Stimulated activated effector memory CD8-positive, alpha-beta T cell treated with anti-CD3 and anti-CD28 coated beads, Interleukin-12 subunit alpha, Interleukin-12 subunit beta, amount 100 ng/mL, for 72 hours (primary cell): ENCODE measurements at regions not wholly inside any gene's neighbourhood (a gene's known extent, or its start where the extent isn't known, plus 50 kb on each side); places are given as distances from the start of the nearest gene placed in this dataset.
"Not testable (repeated sequence)": the region's sequence is repeated elsewhere in the genome, so short reads cannot be mapped to it uniquely, and the experiment has no call there.

Experiments used
- ATAC-seq: fragments of 150-1000 bp; cut with Tn5 transposase; 2 replicates; pipeline ENCODE4 v1.10.0; 2021
- DNase-seq, 2 donors: peaks; one replicate each; pipeline ENCODE4 v3.0.0; 2021 to 2022; ENCODE audit warnings: low spot score in 2 of 2
- H3K27ac Mint-ChIP-seq: one replicate; pipeline ENCODE4 v1.8.0; 2022; ENCODE audit warnings: mild to moderate bottlenecking, mixed read lengths
- H3K36me3 Mint-ChIP-seq: one replicate; pipeline ENCODE4 v1.8.0; 2022; ENCODE audit warnings: mild to moderate bottlenecking, mixed read lengths
- H3K4me1 Mint-ChIP-seq: one replicate; pipeline ENCODE4 v1.8.0; 2022; ENCODE audit warnings: mixed read lengths
- H3K4me3 Mint-ChIP-seq: one replicate; pipeline ENCODE4 v1.8.0; 2022; ENCODE audit warnings: mild to moderate bottlenecking, mixed read lengths
- H3K9me3 Mint-ChIP-seq: one replicate; pipeline ENCODE4 v1.8.0; 2022; ENCODE audit warnings: mixed read lengths

- not testable (repeated sequence) for H3K4me1 Mint-ChIP-seq, H3K27ac Mint-ChIP-seq, H3K36me3 Mint-ChIP-seq, H3K9me3 Mint-ChIP-seq, ATAC-seq, DNase-seq, H3K4me3 Mint-ChIP-seq
These were observed 115.8 kb downstream of the KBTBD2 start for GRCh38 chr7:32775809-32776208.

DNA sequence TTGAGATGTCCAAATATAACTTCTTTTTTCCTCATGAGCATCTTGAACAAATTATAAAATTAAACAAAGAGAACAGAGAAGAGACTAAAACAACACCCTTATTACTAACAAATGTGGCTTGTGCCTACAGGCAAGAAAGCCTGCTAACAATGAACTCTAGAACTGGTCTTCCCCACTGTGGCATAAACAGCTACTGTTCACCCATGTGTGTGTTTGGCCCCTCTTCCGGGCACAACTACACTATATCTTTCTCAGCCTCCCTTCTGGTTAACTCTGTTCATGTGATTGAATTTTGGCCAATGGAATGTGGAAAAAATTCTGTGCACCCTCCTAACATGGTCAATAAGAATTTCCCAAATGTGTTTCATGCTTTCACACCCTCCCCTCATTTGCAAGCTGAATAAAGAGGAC, 117.0 kb downstream of the KBTBD2 start:
- no peaks in the 10 kb centered on the region for H3K36me3 Mint-ChIP-seq
- DNase-seq = no peak
- no peaks in the 10 kb centered on the region for H3K9me3 Mint-ChIP-seq
- H3K27ac Mint-ChIP-seq = no peak overlapping the region
- no peaks in the 10 kb centered on the region for H3K4me1 Mint-ChIP-seq
- no peak for ATAC-seq
- H3K4me3 Mint-ChIP-seq = no peak overlapping the region

DNA sequence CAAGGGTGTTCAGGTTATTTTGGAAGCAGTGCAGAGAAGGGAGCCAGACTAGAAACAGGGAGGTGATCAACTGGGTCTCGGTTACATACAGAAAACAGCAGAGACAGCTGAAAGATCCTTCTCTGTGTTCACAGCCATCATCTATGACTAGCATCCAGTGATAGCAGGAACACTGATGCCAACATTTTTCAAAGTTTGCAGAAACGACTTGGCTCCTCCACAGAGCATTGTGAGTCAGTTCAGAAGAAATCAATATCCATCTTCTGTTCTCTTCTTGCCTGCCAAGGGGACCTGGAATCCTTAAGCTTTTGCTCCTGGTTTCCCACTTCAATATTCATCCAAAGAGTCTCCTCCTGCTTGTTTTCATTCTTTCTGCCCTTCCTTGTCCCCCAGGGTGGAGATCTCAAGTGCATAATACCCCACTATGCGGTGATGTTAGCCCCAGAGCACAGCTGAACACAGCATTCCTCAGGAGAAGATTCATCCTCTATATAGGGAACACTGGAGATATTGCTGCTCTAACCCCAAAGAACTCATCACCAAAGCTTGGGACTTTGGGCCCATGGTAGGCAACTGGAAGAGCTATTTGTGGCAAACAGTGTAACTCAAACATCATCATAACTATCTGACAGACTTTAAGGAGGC, 122.6 kb downstream of the KBTBD2 start:
- not testable (repeated sequence) for H3K27ac Mint-ChIP-seq, H3K4me3 Mint-ChIP-seq, DNase-seq

DNA sequence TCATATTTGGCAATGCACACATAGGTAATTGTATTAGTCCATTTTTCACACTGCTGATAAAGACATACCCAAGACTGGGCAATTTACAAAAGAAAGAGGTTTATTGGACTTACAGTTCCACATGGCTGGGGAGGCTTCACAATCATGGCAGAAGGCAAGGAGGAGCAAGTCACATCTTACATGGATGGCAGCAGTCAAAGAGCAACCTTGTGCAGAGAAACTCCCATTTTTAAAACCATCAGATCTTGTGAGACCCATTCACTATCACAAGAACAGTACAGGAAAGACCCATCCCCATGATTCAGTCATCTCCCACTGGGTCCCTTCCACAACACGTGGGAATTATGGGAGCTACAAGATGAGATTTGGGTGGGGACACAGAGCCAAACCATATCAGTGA, 123.2 kb downstream of the KBTBD2 start:
- not testable (repeated sequence) for ATAC-seq, H3K9me3 Mint-ChIP-seq, H3K4me1 Mint-ChIP-seq, DNase-seq, H3K27ac Mint-ChIP-seq, H3K4me3 Mint-ChIP-seq, H3K36me3 Mint-ChIP-seq

More for the DNA sequence above, 122.6 kb downstream of the KBTBD2 start:
- H3K36me3 Mint-ChIP-seq, H3K4me1 Mint-ChIP-seq, H3K9me3 Mint-ChIP-seq, ATAC-seq: not testable (repeated sequence)

GRCh38 chr7:32765649-32766251, 125.8 kb downstream of the KBTBD2 start:
- peaks cover 12% of the 10 kb centered on the region for H3K4me1 Mint-ChIP-seq
- not testable (repeated sequence) for ATAC-seq, DNase-seq, H3K9me3 Mint-ChIP-seq, H3K4me3 Mint-ChIP-seq, H3K27ac Mint-ChIP-seq, H3K36me3 Mint-ChIP-seq

DNA sequence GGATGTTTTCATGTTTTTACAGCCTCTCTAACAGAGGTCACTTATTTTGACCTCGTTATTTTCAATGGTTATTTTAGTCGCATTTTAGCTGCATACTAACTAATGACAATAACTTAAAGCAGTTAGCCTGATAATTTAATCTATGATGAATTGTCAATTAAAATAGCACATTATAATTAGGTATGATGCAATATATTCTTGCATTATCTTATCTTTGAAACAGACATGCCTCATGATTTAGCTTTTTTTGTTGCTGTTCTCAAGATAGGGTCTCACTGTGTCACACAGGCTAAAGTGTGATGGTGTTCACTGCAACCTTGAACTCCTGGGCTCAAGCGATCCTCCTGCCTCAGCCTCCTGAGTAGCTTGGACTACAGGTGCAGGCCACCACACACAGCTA, 126.4 kb downstream of the KBTBD2 start:
- Mint-ChIP-seq H3K27ac (no peak overlapping the region), H3K36me3 (no peaks in the 10 kb centered on the region), H3K4me3 (no peak overlapping the region), H3K9me3 (peaks cover 6% of the 10 kb centered on the region), H3K4me1 (peaks cover 12% of the 10 kb centered on the region)
- no peak for ATAC-seq
- no peak for DNase-seq

DNA sequence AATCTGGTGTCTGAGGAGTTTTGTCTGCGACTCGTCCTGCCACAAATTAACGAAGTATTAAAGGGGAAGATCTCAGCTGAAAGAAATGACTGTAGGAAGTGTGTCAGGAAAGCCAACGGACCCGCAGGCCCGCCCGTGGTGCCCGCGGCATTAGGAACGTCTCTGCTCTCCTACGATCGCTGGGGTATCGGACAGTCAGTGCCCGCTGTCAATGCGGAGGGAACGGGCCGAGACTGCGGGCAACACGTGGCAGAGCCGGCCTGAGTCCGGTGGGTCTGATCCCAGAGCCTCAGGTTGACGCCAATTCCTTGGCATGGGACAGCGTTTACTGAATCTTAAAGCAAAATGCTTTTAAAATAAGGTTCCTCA, 128.7 kb downstream of the KBTBD2 start:
- Mint-ChIP-seq H3K36me3 (no peaks in the 10 kb centered on the region), H3K27ac (no peak overlapping the region), H3K9me3 (no peaks in the 10 kb centered on the region), H3K4me3 (peak overlapping the region; percentile 7), H3K4me1 (peaks cover 12% of the 10 kb centered on the region)
- no peak for ATAC-seq
- DNase-seq = no peak

DNA sequence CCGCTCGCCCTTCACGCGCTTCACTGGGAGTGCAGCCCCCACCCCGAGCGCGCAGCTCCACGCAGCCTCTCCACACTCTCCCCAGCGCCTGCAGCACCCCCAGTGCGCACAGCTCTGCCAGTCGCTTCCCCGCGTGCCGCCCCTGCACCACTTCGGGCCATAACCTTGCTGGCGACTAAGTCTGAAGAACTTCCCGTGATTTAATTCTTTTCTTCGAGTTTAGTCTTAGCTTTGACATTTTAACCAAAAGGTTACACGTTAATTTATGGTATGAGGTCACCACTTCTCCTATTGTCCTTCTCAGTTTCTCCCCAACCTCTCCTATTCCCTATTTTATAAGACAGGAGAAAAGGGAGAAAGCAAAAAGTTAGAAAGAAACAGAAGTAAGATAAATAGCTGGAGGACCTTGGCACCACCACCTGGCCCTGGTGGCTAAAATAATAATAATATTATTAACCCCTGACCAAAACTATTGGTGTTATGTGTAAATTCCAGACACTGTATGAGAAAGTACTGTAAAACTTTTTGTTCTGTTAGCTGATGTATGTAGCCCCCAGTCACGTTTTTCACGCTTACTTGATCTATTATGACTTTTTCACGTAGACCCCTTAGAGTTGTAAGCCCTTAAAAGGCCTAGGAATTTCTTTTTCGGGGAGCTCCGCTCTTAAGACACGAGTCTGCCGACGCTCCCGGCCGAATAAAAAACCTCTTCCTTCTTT, 129.2 kb downstream of the KBTBD2 start:
- H3K9me3 Mint-ChIP-seq, DNase-seq, H3K27ac Mint-ChIP-seq, H3K36me3 Mint-ChIP-seq, ATAC-seq: not testable (repeated sequence)
- H3K4me3 Mint-ChIP-seq = peak overlapping the region; percentile 7
- peaks cover 12% of the 10 kb centered on the region for H3K4me1 Mint-ChIP-seq

DNA sequence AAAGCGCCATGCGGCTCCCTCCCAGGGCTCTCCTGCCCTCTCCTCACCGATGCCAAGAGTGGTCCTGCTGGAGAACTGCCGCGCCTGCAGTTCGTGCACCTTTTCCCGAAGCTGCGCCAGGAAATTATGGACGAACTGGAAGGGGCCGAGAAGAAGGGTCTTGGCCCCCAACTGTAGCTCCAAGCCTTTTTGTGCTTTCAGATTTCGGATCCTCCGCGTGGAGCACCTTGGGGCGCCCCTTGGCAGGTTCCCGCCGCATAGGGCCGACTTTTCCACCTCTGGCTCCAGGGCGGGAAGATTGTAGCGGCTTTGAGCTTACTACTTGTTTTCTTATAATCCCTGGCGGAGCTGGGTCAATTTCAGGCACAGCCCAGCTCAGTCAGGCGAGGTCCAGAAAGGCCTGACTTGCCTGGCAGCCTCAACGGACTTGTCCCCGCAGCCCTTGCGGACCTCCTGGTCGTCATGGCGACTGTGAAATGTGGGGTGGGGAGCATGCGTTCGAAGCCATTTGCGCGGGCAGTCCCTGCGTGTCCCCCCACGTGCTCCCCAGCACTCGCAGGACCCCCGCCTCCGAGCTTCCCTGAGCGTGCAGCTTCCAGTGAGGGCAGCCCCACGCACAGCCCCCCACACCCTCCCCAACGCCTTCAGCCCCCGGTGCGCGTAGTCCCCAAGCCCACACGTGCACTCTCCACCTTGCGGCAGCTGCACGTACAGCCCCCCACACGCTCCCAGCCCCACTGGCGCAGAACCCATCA, 129.9 kb downstream of the KBTBD2 start:
- Mint-ChIP-seq H3K36me3 (no peaks in the 10 kb centered on the region), H3K4me1 (peaks cover 12% of the 10 kb centered on the region), H3K9me3 (no peaks in the 10 kb centered on the region), H3K27ac (no peak overlapping the region), H3K4me3 (peak overlapping the region; percentile 7)
- no peak for ATAC-seq
- DNase-seq = no peak

DNA sequence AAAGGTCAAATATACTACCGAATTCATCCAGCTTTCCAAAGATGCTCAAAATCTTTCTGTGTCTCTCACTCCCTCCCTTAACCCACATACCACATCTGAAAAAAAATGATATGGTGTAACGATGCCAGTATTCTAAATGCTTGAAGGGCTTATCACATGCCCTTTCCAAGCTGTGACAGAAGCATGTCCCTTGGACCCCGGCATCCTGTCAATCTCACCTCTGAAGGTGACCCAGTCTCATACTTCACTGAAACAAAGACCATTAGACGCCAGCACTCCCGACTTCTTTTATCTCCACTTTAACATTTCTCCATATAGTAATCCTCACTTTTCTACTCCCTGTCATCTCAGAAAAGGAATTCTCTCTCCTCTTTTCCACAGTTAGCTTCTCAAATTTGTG, 130.8 kb downstream of the KBTBD2 start:
- not testable (repeated sequence) for H3K27ac Mint-ChIP-seq, H3K4me3 Mint-ChIP-seq, H3K9me3 Mint-ChIP-seq, DNase-seq, H3K36me3 Mint-ChIP-seq, ATAC-seq
- peaks cover 12% of the 10 kb centered on the region for H3K4me1 Mint-ChIP-seq

DNA sequence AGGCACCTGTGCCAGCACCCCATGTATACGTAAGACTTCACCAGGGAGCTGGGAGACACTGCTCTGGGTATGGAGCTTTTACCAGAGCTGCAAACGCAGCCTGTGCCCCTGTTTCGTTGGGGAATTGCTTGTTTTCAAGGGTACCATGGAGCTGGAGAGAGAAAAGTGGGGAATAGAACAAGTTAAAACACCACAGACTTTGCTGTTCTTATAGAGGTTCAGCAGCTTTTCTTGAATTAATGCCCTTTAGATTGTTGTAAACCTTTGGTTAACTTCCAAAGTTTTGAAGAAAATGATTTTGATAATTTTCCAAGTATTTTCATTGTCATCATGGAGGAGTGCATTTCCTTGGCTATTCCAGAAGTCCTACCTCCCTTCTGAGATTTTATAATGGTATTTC, 131.7 kb downstream of the KBTBD2 start:
- not testable (repeated sequence) for H3K4me3 Mint-ChIP-seq, DNase-seq, ATAC-seq, H3K9me3 Mint-ChIP-seq, H3K27ac Mint-ChIP-seq, H3K36me3 Mint-ChIP-seq
- H3K4me1 Mint-ChIP-seq = peaks cover 12% of the 10 kb centered on the region

DNA sequence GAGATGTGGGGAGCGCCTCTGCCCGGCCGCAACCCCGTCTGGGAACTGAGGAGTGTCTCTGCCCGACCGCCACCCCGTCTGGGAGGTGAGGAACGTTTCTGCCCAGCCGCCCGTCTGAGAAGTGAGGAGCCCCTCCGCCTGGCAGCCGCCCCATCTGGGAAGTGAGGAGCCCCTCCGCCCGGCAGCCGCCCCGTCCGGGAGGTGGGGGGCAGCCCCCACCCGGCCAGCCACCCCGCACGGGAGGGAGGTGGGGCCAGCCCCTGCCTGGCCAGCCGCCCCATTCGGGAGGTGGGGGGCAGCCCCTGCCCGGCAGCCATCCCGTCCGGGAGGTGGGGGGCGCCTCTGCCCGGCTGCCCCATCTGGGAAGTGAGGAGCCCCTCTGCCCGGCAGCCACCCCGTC, 137.7 kb downstream of the KBTBD2 start:
- not testable (repeated sequence) for DNase-seq, H3K4me1 Mint-ChIP-seq, H3K9me3 Mint-ChIP-seq, H3K4me3 Mint-ChIP-seq, H3K27ac Mint-ChIP-seq, H3K36me3 Mint-ChIP-seq, ATAC-seq

DNA sequence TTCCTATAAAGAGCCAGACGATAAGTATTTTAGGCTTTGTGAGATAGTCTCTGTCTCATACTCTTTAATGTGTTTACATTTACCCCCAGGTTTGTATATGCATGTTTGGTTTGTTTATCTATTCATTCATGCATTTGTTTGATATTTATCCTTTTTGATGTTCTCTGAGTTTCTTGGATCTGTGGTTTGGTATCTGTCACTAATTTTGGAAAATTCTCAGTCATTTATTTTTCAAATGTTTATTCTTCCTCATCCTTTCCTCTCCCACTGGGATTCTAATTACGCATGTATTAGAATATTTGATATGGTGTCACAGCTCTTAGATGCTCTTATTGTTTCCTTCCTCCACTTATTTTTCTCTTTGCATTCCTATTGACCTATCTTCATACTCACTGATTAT, 143.2 kb downstream of the KBTBD2 start:
- H3K9me3 Mint-ChIP-seq, DNase-seq, H3K4me1 Mint-ChIP-seq, H3K27ac Mint-ChIP-seq, H3K4me3 Mint-ChIP-seq, ATAC-seq, H3K36me3 Mint-ChIP-seq: not testable (repeated sequence)

DNA sequence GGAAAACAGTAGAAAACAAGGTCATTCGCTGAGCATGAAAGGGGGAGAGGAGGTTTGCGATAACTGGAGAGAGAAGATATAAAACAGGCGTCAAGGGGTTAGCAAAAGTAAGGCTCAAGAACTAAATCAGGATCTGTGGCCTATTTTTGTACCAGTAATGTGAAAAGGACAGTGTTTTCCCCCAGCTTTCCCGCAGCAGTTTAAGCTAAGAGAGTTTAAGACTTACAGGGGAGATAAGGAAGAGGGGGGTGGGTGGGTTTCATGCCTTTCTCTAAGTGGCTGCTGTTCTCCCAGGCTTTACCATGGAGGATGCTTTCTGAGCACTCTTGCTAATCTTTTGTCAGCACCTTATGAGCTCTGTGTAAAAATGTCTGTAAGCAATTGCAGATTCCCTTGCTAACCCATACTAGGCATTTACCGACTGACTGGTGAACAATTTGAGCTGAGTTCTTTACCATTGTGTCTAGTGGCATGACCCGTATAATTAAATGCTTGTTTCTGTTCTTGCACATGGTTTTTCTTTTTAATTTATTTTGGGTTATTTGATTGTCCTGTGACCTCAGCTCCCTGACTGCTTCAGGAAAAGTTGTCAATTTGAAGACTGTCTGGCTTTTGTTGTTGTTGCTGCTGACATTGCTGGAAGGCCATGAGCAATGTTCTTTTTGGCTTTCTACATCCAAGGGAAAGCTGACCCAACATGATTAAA, 144.0 kb downstream of the KBTBD2 start:
- H3K4me1 Mint-ChIP-seq, ATAC-seq: not testable (repeated sequence)

More for the DNA sequence above, 144.0 kb downstream of the KBTBD2 start:
- H3K4me3 Mint-ChIP-seq, H3K27ac Mint-ChIP-seq, H3K36me3 Mint-ChIP-seq, DNase-seq, H3K9me3 Mint-ChIP-seq: not testable (repeated sequence)
